Neural progenitor cell (in vitro differentiated cells): ENCODE measurements at regions not wholly inside any gene's neighbourhood (a gene's known extent, or its start where the extent isn't known, plus 50 kb on each side); places are given as distances from the start of the nearest gene placed in this dataset.

Source experiments
- EZH2phosphoT487 ChIP-seq: fragments of 200-600 bp; sonication (generic); IDR thresholded peaks from 2 replicates; pipeline ENCODE4 v1.6.1; 2017; ENCODE audit warnings: antibody characterized with exemption
- TF ChIP-seq, protein P1 (sequence below): fragments of 200-600 bp; sonication (generic); IDR thresholded peaks from 2 replicates; pipeline ENCODE4 v1.5.1; 2017; ENCODE audit warnings: antibody characterized with exemption, mild to moderate bottlenecking

DNA sequence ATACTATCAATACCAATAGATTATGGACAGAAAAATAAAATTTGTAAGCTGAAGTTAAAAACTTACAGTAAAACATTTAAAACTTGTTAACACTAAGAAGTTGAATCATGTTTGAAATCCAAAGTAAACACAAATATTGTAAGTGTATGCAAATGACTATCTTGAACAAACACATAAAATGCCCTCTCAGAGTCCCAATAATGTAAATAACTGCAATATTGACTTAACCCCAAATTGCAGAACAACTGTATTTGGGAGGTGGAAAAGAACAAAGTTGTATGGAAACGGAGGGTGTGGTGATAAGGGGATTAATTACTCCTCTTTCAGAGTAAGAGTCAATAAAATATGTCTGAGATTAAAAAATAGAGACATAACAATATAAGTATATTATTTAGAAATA, 140.0 kb upstream of the NOL4 start:
- no peak for TF ChIP-seq EZH2phosphoT487
- TF ChIP-seq, protein P1, sequence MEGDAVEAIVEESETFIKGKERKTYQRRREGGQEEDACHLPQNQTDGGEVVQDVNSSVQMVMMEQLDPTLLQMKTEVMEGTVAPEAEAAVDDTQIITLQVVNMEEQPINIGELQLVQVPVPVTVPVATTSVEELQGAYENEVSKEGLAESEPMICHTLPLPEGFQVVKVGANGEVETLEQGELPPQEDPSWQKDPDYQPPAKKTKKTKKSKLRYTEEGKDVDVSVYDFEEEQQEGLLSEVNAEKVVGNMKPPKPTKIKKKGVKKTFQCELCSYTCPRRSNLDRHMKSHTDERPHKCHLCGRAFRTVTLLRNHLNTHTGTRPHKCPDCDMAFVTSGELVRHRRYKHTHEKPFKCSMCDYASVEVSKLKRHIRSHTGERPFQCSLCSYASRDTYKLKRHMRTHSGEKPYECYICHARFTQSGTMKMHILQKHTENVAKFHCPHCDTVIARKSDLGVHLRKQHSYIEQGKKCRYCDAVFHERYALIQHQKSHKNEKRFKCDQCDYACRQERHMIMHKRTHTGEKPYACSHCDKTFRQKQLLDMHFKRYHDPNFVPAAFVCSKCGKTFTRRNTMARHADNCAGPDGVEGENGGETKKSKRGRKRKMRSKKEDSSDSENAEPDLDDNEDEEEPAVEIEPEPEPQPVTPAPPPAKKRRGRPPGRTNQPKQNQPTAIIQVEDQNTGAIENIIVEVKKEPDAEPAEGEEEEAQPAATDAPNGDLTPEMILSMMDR = no peak
